ENCODE measurements at regions not wholly inside any gene's neighbourhood (a gene's known extent, or its start where the extent isn't known, plus 50 kb on each side); places are given as distances from the start of the nearest gene placed in this dataset.
"Not testable (repeated sequence)": the region's sequence is repeated elsewhere in the genome, so short reads cannot be mapped to it uniquely, and the experiment has no call there.

DNA sequence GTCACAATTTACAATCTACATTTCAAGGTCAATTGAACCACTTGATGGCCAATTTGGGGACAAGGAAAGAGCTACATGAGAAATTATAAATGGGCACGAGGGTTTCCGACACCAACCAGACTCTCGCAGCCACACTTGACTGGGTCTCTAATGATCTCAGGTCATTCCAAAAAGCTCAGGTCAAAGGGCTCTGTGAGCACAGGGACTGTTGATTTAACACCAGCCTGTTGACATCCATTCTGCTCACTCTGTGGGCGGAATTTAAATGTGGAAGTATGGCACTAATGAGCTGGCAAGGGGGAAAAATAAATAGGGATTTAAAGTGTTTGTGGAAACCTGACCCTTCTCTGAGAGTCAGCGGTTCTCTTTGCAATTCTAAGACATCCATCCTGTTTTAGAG is 810.7 kb upstream of the AUTS2 start:
- no peak for ATAC-seq
- H3K27me3 Mint-ChIP-seq, result no peaks in the 10 kb centered on the region
- H3K27ac Mint-ChIP-seq, result no peak overlapping the region
- peaks cover 3% of the 10 kb centered on the region for H3K36me3 Mint-ChIP-seq (ENCODE audit: low read depth)
- DNase-seq, result no peak
- H3K4me3 Mint-ChIP-seq, result no peak overlapping the region
- H3K9me3 Mint-ChIP-seq, result peaks cover 23% of the 10 kb centered on the region
- H3K4me1 Mint-ChIP-seq, result no peaks in the 10 kb centered on the region

DNA sequence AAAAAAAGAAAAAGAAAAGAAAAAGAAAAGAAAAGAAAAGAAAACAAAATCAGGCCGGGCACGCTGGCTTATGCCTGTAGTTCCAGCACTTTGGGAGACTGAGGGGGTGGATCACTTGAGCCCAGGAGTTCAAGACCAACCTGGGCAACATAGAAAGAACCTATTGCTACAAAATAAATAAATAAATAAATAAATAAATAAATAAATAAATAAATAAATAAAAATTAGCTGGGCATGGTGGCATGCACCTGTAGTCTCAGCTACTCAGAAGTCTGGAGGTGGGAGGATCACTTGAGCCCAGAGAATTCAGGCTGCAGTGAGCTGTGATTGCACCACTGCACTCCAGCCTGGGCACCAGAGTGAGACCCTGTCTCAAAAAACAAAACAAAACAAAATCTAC is 809.7 kb upstream of the AUTS2 start:
- ATAC-seq; H3K4me1 Mint-ChIP-seq; H3K36me3 Mint-ChIP-seq (ENCODE audit: low read depth); H3K27ac Mint-ChIP-seq; H3K27me3 Mint-ChIP-seq; DNase-seq; H3K4me3 Mint-ChIP-seq: not testable (repeated sequence)
- peaks cover 22% of the 10 kb centered on the region for H3K9me3 Mint-ChIP-seq

DNA sequence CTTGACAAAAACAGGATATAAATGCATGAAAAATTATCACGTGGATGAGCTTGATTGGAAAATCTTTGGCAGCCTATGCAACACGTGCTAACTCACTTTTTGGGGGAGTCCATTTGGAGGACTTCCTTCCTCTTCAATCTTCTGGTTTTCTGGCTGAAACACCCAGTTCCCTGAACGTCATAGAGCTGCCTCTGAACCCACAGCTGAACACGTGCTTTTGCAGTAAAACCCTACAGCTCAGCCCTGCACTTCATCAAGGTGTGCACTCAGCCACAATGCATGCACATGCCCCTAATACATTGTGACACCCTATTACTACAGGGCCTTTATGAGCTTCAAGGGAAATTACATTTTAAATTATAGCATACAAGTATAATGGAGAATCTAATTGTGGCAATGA is 808.7 kb upstream of the AUTS2 start:
- Mint-ChIP-seq H3K9me3 (peaks cover 23% of the 10 kb centered on the region), H3K4me3 (no peak overlapping the region), H3K27me3 (no peaks in the 10 kb centered on the region), H3K27ac (no peak overlapping the region), H3K4me1 (no peaks in the 10 kb centered on the region), H3K36me3 (ENCODE audit: low read depth) (peaks cover 5% of the 10 kb centered on the region)
- DNase-seq, result no peak
- no peak for ATAC-seq

GRCh38 chr7:68792351-68792750 is 805.9 kb upstream of the AUTS2 start:
- Mint-ChIP-seq H3K4me1 (no peaks in the 10 kb centered on the region), H3K27ac (no peak overlapping the region), H3K36me3 (ENCODE audit: low read depth) (peaks cover 5% of the 10 kb centered on the region), H3K9me3 (peaks cover 26% of the 10 kb centered on the region), H3K27me3 (no peaks in the 10 kb centered on the region), H3K4me3 (no peak overlapping the region)
- ATAC-seq (no peak), DNase-seq (no peak)

DNA sequence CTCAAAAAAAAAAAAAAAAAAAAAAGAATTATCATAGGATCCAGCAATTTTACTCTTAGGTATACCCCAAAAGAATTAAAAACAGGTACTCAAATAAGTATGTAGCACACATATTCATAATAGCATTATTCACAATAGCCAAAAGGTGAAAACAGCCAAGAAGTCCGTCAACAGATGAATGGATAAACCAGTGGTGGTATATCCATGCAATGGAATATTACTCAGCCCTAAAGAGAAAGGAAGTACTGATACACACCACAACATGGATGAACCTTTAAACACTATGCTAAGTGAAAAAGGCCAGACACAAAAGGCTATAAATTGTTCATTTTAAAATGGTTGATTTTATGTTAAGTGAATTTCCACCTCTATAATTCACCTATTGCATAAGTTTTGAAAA is 804.8 kb upstream of the AUTS2 start:
- H3K27ac Mint-ChIP-seq, result no peak overlapping the region
- H3K27me3 Mint-ChIP-seq, result no peaks in the 10 kb centered on the region
- no peaks in the 10 kb centered on the region for H3K4me1 Mint-ChIP-seq
- H3K4me3 Mint-ChIP-seq, result no peak overlapping the region
- no peak for DNase-seq
- no peak for ATAC-seq
- H3K36me3 Mint-ChIP-seq (ENCODE audit: low read depth), result peaks cover 5% of the 10 kb centered on the region
- peaks cover 20% of the 10 kb centered on the region for H3K9me3 Mint-ChIP-seq

DNA sequence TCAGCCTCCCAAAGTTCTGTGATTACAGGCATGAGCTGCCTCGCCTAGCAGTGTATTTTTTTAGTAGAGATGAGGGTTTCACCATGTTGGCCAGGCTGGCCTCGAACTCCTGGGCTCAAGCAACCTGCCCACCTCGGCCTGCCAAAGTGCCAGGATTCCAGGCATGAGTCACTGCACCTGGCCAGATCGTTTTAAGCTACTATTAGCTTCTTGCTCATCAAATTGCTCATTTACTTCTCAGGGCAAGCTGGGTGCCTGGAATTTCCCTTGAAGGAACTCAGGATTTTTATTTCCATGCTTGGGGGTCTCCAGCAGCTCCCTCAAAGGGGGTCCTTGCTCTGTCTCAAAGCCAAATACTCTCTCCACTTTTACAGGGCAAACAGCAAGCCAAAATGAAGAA is 798.0 kb upstream of the AUTS2 start:
- no peaks in the 10 kb centered on the region for H3K4me1 Mint-ChIP-seq
- H3K9me3 Mint-ChIP-seq, result peaks cover 13% of the 10 kb centered on the region
- no peak overlapping the region for H3K27ac Mint-ChIP-seq
- no peaks in the 10 kb centered on the region for H3K27me3 Mint-ChIP-seq
- no peak for DNase-seq
- no peak overlapping the region for H3K4me3 Mint-ChIP-seq
- H3K36me3 Mint-ChIP-seq (ENCODE audit: low read depth), result no peaks in the 10 kb centered on the region
- no peak for ATAC-seq

DNA sequence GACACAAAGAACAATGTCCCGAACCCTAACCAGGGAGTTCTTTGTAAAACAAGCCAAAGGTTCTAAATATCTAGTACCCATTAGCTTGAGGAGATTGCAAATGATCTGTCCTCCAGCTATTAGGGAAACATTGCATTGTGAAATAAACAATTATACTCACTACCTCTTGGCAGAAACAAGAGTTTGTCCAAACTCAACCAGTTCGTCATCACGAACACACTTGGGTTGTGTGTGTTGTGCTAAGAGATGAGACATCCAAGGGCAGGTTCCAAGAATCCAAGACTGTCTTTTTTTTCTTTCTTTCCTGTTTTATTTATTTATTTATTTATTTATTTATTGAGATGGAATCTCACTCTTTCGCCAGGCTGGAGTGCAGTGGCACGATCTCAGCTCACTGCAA is 793.1 kb upstream of the AUTS2 start:
- Mint-ChIP-seq H3K4me3 (no peak overlapping the region), H3K4me1 (no peaks in the 10 kb centered on the region), H3K36me3 (ENCODE audit: low read depth) (no peaks in the 10 kb centered on the region), H3K27ac (no peak overlapping the region), H3K27me3 (no peaks in the 10 kb centered on the region), H3K9me3 (peaks cover 30% of the 10 kb centered on the region)
- no peak for ATAC-seq
- no peak for DNase-seq

DNA sequence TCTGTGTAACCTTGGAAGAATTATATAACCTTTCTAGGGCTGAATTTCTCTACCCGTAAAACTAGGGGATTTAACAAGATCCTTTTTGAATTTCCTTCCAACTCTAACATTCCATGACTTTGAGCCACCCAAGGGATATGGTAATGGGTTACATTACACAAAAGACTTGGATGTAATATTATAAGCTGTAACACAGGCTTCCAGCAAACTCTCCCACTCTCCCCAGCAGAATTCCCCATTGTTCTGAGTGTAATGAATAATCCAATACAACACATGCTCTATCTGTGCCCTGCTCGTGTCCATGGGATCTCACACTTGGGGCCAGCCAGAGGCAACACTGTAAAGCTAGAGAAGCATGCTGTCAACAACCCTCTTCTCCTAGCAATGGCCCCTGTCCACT is 790.6 kb upstream of the AUTS2 start:
- H3K4me1 Mint-ChIP-seq, result no peaks in the 10 kb centered on the region
- no peak overlapping the region for H3K4me3 Mint-ChIP-seq
- H3K9me3 Mint-ChIP-seq, result peaks cover 35% of the 10 kb centered on the region
- H3K36me3 Mint-ChIP-seq (ENCODE audit: low read depth), result no peaks in the 10 kb centered on the region
- H3K27ac Mint-ChIP-seq, result no peak overlapping the region
- no peaks in the 10 kb centered on the region for H3K27me3 Mint-ChIP-seq
- no peak for ATAC-seq
- DNase-seq, result no peak

DNA sequence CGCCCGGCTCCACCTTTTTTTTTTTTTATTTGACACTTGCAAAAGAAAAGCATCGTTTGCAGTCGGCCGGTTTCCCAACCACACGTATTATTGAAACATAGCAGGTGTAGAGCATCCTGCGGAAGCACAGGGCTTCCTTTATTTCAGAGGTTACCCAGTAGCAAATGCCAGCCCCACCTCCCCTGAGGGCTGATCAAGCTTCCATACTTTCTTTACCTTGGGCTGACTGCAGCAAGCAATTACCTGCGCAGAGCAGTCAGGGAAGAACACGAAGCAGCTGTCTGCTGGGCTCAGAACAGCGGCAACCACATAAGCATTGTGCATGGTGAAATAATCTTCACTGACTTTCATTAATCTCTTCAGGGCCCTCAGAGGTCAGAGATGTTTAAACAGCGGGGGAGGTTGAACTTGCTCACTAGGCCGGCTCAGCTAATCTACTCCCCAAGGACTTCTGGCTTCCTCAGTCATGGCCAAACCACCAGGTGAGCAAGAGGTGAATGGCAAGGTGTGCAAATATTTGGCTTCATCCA is 784.7 kb upstream of the AUTS2 start:
- no peaks in the 10 kb centered on the region for H3K36me3 Mint-ChIP-seq (ENCODE audit: low read depth)
- ATAC-seq, result no peak
- no peak overlapping the region for H3K27ac Mint-ChIP-seq
- H3K9me3 Mint-ChIP-seq, result peaks cover 29% of the 10 kb centered on the region
- no peaks in the 10 kb centered on the region for H3K27me3 Mint-ChIP-seq
- H3K4me1 Mint-ChIP-seq, result no peaks in the 10 kb centered on the region
- no peak overlapping the region for H3K4me3 Mint-ChIP-seq
- no peak for DNase-seq

DNA sequence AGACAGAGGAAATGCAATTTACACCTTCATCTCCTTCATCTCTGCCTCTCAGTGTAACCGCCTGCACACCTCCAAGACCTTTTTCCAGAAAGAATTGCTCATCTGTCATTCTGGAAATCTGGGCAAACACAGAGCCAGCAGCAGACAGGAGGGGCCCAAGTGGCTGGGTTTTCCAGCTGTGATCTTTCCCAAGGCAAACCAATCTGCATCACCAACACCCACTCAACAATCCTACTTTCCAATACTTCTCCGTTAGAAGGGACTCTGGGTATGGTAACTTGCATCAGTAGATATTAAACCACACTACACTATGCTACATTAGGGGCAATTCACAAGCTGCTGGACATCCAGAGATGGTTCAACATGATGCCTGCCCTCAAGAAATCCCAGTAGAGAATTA is 781.8 kb upstream of the AUTS2 start:
- Mint-ChIP-seq H3K36me3 (ENCODE audit: low read depth) (no peaks in the 10 kb centered on the region), H3K4me1 (no peaks in the 10 kb centered on the region)

DNA sequence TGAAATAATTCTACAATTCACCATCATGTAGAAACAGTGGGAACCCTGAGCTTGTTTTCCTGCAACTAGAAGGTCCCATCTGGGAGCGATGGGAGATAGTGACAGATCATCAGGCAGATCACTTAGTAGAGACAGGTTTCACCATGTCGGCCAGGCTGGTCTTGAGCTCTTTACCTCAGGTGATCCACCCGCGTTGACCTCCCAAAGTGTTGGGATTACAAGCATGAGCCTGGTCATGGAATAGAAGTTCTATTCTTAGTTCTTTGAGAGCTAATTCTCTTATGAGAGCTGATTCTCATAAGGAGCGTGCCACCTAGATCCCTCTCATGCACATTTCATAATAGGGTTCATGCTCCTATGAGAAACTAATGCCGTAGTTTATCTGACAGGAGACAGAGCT is 778.0 kb upstream of the AUTS2 start:
- ATAC-seq, result no peak
- Mint-ChIP-seq H3K36me3 (ENCODE audit: low read depth) (no peaks in the 10 kb centered on the region), H3K4me1 (no peaks in the 10 kb centered on the region), H3K9me3 (peaks cover 33% of the 10 kb centered on the region), H3K4me3 (no peak overlapping the region), H3K27ac (no peak overlapping the region), H3K27me3 (no peaks in the 10 kb centered on the region)
- no peak for DNase-seq

More for the DNA sequence above, 781.8 kb upstream of the AUTS2 start:
- Mint-ChIP-seq H3K27ac (no peak overlapping the region), H3K27me3 (no peaks in the 10 kb centered on the region), H3K9me3 (peaks cover 25% of the 10 kb centered on the region), H3K4me3 (no peak overlapping the region)
- ATAC-seq (no peak), DNase-seq (no peak)

DNA sequence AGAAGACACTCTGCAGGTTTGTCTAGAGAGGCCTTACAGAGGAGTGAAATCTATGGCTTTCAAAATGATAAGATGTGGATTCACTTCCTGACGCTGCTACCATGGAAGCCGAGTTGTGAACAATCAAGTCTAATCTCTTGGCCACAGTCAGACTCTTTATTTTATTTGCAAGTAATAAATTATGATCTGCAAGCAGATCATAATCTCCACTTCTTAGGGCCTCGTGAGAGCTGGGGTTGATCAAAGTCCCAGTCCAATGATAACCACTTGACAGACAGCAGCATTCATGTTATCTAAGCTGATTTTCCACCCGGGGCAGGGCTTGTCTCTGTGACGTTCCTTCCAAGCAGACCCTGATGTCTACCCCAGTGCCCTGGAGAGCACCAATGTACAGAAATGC is 776.4 kb upstream of the AUTS2 start:
- no peak for ATAC-seq
- Mint-ChIP-seq H3K27ac (no peak overlapping the region), H3K9me3 (peaks cover 32% of the 10 kb centered on the region), H3K36me3 (ENCODE audit: low read depth) (no peaks in the 10 kb centered on the region), H3K27me3 (no peaks in the 10 kb centered on the region), H3K4me1 (no peaks in the 10 kb centered on the region), H3K4me3 (no peak overlapping the region)
- DNase-seq, result no peak

- Mint-ChIP-seq H3K9me3 (peaks cover 31% of the 10 kb centered on the region), H3K27me3 (no peaks in the 10 kb centered on the region), H3K27ac (no peak overlapping the region), H3K36me3 (ENCODE audit: low read depth) (no peaks in the 10 kb centered on the region), H3K4me1 (no peaks in the 10 kb centered on the region), H3K4me3 (no peak overlapping the region)
- ATAC-seq (no peak), DNase-seq (no peak)
Observed at GRCh38 chr7:68823996-68824780, 774.1 kb upstream of the AUTS2 start.

DNA sequence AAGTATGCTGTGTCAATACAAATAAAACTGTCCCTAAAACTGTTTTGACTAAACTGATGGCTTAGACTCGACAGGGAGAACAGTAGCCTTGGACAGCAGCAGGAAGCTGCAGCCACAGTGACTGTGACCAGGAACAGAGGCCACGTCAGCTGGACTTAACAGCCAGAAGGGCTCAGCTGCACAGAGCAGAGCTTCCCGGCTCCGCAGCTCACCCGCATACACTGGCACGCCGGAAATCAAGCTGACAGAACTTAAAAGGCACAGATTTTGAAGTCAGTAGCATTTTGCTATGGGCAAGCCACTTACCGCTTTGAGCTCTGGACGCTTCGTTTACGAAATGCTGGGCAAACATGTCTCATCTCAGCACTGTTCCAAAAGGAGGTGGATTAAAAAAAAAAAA is 769.7 kb upstream of the AUTS2 start:
- DNase-seq, result no peak
- H3K27ac Mint-ChIP-seq, result no peak overlapping the region
- ATAC-seq, result no peak

GRCh38 chr7:68833422-68833821 is 764.9 kb upstream of the AUTS2 start:
- no peak for ATAC-seq
- H3K27me3 Mint-ChIP-seq, result no peaks in the 10 kb centered on the region

More for the DNA sequence above, 769.7 kb upstream of the AUTS2 start:
- Mint-ChIP-seq H3K4me1 (no peaks in the 10 kb centered on the region), H3K36me3 (ENCODE audit: low read depth) (no peaks in the 10 kb centered on the region), H3K27me3 (no peaks in the 10 kb centered on the region), H3K9me3 (peaks cover 50% of the 10 kb centered on the region), H3K4me3 (no peak overlapping the region)

GRCh38 chr7:68839014-68839413 is 759.3 kb upstream of the AUTS2 start:
- Mint-ChIP-seq H3K4me1 (no peaks in the 10 kb centered on the region), H3K9me3 (peaks cover 6% of the 10 kb centered on the region), H3K27me3 (no peaks in the 10 kb centered on the region), H3K36me3 (ENCODE audit: low read depth) (no peaks in the 10 kb centered on the region), H3K27ac (no peak overlapping the region), H3K4me3 (no peak overlapping the region)
- ATAC-seq (no peak), DNase-seq (no peak)

More at GRCh38 chr7:68833422-68833821, 764.9 kb upstream of the AUTS2 start:
- H3K4me3 Mint-ChIP-seq, result no peak overlapping the region
- DNase-seq, result no peak
- H3K9me3 Mint-ChIP-seq, result peaks cover 23% of the 10 kb centered on the region
- no peak overlapping the region for H3K27ac Mint-ChIP-seq
- H3K4me1 Mint-ChIP-seq, result no peaks in the 10 kb centered on the region
- no peaks in the 10 kb centered on the region for H3K36me3 Mint-ChIP-seq (ENCODE audit: low read depth)
